ENCODE measurements at regions not wholly inside any gene's neighbourhood (a gene's known extent, or its start where the extent isn't known, plus 50 kb on each side); places are given as distances from the start of the nearest gene placed in this dataset.

DNA sequence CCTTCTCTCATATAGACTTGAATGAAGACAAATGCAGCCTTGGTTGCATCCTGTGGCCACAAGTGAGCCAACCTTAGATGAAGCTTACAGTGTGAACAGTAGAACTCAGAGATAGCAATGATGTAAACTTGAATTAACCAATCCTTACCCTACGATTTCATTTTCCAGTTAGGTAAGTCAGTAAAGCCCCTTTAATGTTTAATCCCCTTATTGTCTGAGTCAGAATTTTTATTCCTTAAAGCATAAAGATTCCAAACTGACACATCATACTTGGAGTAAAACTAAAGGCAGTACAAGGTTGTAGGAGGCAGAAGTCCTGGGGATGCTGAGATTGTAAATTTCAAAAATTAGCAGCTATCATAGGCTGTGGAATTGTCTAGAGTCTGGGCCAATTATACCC lies 507.8 kb upstream of the DPH6 start:
- H3K9me3 ChIP-seq (ENCODE audit: control insufficient read depth, insufficient read depth, low read length): no peaks in the 10 kb centered on the region
- Mint-ChIP-seq H3K36me3 (peaks cover 7% of the 10 kb centered on the region), H3K27me3 (ENCODE audit: low read depth in 2 of 2) (no peaks in the 10 kb centered on the region), H3K4me3 (no peak overlapping the region), H3K4me1 (no peaks in the 10 kb centered on the region), H3K27ac (no peak overlapping the region), H3K9me3 (peaks cover 6 to 25% of the 10 kb centered on the region in 2 donors)
- intact Hi-C loops (cut with micrococcal nuclease): no loop called here
- H3K27ac ChIP-seq (ENCODE audit: low read length): no peak overlapping the region
- no peaks in the 10 kb centered on the region for H3K27me3 ChIP-seq (ENCODE audit: control insufficient read depth, insufficient read depth, low read length)
- 88% methylated on average over 1 of the region's 1 CpG for WGBS (ENCODE audit: insufficient coverage)
- H3K4me1 ChIP-seq (ENCODE audit: control insufficient read depth, insufficient read depth, low read length): no peaks in the 10 kb centered on the region
- H3K4me3 ChIP-seq (ENCODE audit: low read length): no peak overlapping the region
- TF ChIP-seq, protein P1, sequence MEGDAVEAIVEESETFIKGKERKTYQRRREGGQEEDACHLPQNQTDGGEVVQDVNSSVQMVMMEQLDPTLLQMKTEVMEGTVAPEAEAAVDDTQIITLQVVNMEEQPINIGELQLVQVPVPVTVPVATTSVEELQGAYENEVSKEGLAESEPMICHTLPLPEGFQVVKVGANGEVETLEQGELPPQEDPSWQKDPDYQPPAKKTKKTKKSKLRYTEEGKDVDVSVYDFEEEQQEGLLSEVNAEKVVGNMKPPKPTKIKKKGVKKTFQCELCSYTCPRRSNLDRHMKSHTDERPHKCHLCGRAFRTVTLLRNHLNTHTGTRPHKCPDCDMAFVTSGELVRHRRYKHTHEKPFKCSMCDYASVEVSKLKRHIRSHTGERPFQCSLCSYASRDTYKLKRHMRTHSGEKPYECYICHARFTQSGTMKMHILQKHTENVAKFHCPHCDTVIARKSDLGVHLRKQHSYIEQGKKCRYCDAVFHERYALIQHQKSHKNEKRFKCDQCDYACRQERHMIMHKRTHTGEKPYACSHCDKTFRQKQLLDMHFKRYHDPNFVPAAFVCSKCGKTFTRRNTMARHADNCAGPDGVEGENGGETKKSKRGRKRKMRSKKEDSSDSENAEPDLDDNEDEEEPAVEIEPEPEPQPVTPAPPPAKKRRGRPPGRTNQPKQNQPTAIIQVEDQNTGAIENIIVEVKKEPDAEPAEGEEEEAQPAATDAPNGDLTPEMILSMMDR (IDR thresholded peaks at IDR 0.05): no peak
- no peaks in the 10 kb centered on the region for H3K36me3 ChIP-seq (ENCODE audit: control insufficient read depth, insufficient read depth, low read length)
- DNase-seq: no peak
- no peak for ATAC-seq

DNA sequence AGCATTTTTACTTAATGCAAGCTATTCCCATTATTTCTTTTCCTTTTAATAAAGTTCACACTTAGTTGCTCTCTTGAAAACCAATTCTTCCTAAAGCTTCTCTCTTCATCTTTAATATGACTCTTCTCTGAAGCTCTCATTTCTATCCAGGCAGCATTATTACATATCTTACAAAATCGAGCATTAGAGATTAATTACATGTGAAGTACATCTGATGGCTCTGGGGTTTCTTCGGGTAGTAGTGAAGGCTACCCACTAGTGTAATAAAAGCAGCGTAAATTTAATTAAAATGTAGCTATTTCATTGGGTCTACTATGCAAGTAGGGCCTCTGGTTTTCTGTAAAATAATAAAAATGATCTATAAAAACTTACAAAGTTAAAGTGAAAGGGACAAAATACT lies 513.6 kb upstream of the DPH6 start:
- Histone ChIP-seq H3K36me3 (ENCODE audit: control insufficient read depth, insufficient read depth, low read length) (no peaks in the 10 kb centered on the region), H3K4me1 (ENCODE audit: control insufficient read depth, insufficient read depth, low read length) (no peaks in the 10 kb centered on the region), H3K27me3 (ENCODE audit: control insufficient read depth, insufficient read depth, low read length) (no peaks in the 10 kb centered on the region), H3K9me3 (ENCODE audit: control insufficient read depth, insufficient read depth, low read length) (no peaks in the 10 kb centered on the region), H3K27ac (ENCODE audit: low read length) (no peak overlapping the region), H3K4me3 (ENCODE audit: low read length) (no peak overlapping the region)
- TF ChIP-seq, protein P1 (IDR thresholded peaks at IDR 0.05): no peak
- intact Hi-C loops (cut with micrococcal nuclease): no loop called here
- no peaks in the 10 kb centered on the region for H3K4me1 Mint-ChIP-seq
- peaks cover 7 to 28% of the 10 kb centered on the region in 2 donors for H3K9me3 Mint-ChIP-seq
- H3K27me3 Mint-ChIP-seq (ENCODE audit: low read depth in 2 of 2): no peaks in the 10 kb centered on the region
- H3K4me3 Mint-ChIP-seq: no peak overlapping the region
- WGBS (ENCODE audit: insufficient coverage): 89% methylated on average over 3 of the region's 3 CpGs
- no peak for ATAC-seq
- H3K36me3 Mint-ChIP-seq: peaks cover 4% of the 10 kb centered on the region
- DNase-seq: no peak
- no peak overlapping the region for H3K27ac Mint-ChIP-seq

DNA sequence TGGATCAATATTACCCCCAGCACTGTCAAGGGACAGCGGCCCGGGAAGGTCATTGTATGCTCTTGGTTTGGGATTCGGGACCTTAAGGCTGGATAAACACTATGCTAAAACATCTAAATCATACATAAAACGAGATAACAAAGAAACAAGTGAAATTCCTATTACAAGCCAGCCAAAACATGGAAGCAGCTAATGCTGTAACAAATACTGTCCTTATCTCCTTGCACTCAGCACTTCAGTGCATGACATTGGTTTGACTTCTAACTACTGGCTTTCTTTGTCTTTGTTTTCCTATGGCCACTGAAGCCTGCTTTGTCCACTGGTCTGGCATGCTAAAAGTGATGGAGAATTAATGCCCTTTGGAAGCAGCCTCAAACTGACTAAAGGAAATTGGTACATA lies 516.4 kb upstream of the DPH6 start:
- H3K27ac Mint-ChIP-seq: no peak overlapping the region
- no peaks in the 10 kb centered on the region for H3K36me3 Mint-ChIP-seq
- intact Hi-C loops (cut with micrococcal nuclease): no loop called here
- Histone ChIP-seq H3K4me3 (ENCODE audit: low read length) (no peak overlapping the region), H3K9me3 (ENCODE audit: control insufficient read depth, insufficient read depth, low read length) (no peaks in the 10 kb centered on the region), H3K4me1 (ENCODE audit: control insufficient read depth, insufficient read depth, low read length) (no peaks in the 10 kb centered on the region), H3K27ac (ENCODE audit: low read length) (no peak overlapping the region), H3K27me3 (ENCODE audit: control insufficient read depth, insufficient read depth, low read length) (no peaks in the 10 kb centered on the region), H3K36me3 (ENCODE audit: control insufficient read depth, insufficient read depth, low read length) (no peaks in the 10 kb centered on the region)
- H3K4me3 Mint-ChIP-seq: no peak overlapping the region
- peaks cover 5 to 22% of the 10 kb centered on the region in 2 donors for H3K9me3 Mint-ChIP-seq
- TF ChIP-seq, protein P1 (IDR thresholded peaks at IDR 0.05): no peak
- H3K4me1 Mint-ChIP-seq: no peaks in the 10 kb centered on the region
- no peak for ATAC-seq
- DNase-seq: no peak
- no peaks in the 10 kb centered on the region for H3K27me3 Mint-ChIP-seq (ENCODE audit: low read depth in 2 of 2)
- 73% methylated on average over 4 of the region's 4 CpGs for WGBS (ENCODE audit: insufficient coverage)

DNA sequence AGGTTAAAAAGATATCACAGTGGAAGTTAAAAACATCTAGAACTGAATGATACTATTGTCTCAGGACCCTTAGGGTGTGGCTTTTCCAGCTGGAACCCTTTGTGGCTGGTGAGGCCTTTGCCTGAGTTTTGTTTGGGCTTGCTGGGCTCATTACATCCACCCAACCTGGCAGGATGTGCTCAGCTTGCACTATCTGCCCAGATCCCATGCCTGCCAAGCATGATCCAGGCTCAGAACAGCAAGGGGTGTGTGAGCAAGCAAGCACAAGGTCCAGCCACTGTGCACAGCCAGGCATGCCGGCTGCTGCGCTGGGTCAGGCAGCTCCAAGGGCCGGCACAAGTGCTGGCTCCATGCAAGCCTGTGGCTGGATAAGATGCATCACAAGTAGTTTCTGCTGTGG lies 512.7 kb upstream of the CDIN1 start:
- H3K9me3 Mint-ChIP-seq: peaks cover 9 to 22% of the 10 kb centered on the region in 2 donors
- WGBS (ENCODE audit: insufficient coverage): 78% methylated on average over 3 of the region's 3 CpGs
- Histone ChIP-seq H3K4me1 (ENCODE audit: control insufficient read depth, insufficient read depth, low read length) (no peaks in the 10 kb centered on the region), H3K27me3 (ENCODE audit: control insufficient read depth, insufficient read depth, low read length) (no peaks in the 10 kb centered on the region), H3K4me3 (ENCODE audit: low read length) (no peak overlapping the region), H3K9me3 (ENCODE audit: control insufficient read depth, insufficient read depth, low read length) (no peaks in the 10 kb centered on the region), H3K27ac (ENCODE audit: low read length) (no peak overlapping the region), H3K36me3 (ENCODE audit: control insufficient read depth, insufficient read depth, low read length) (no peaks in the 10 kb centered on the region)
- no peaks in the 10 kb centered on the region for H3K27me3 Mint-ChIP-seq (ENCODE audit: low read depth in 2 of 2)
- intact Hi-C loops (cut with micrococcal nuclease): no loop called here
- H3K4me1 Mint-ChIP-seq: no peaks in the 10 kb centered on the region
- no peak for ATAC-seq
- H3K27ac Mint-ChIP-seq: no peak overlapping the region
- no peaks in the 10 kb centered on the region for H3K36me3 Mint-ChIP-seq
- no peak for DNase-seq
- TF ChIP-seq, protein P1 (IDR thresholded peaks at IDR 0.05): no peak
- H3K4me3 Mint-ChIP-seq: no peak overlapping the region

Measured in natural killer cell (primary cell).